CD8-positive, alpha-beta memory T cell (primary cell): ENCODE measurements at regions not wholly inside any gene's neighbourhood (a gene's known extent, or its start where the extent isn't known, plus 50 kb on each side); places are given as distances from the start of the nearest gene placed in this dataset.

ENCODE experiments used
- CTCF ChIA-PET: fragments of 350-600 bp; sonication (Branson Sonifier 250); formaldehyde crosslinking; loops from one replicate; lab custom pipeline; 2021; ENCODE audit warnings: antibody characterized with exemption; lab: Charles Lee
- POLR2A ChIA-PET: fragments of 350-600 bp; sonication (Branson Sonifier 250); formaldehyde crosslinking; loops from one replicate; lab custom pipeline; 2021; ENCODE audit warnings: antibody characterized with exemption; lab: Charles Lee
- DNase-seq, 5 donors: peaks; one replicate each; pipeline versions ENCODE4 v3.0.0 to v3.0.0-alpha.2; 2020 to 2022; ENCODE audit warnings: mixed read lengths in 1 of 5
- H3K27ac ChIP-seq: one replicate; pipeline ENCODE4 v1.7.0; 2013; ENCODE audit warnings: low read depth, mild to moderate bottlenecking, low read length, moderate library complexity
- H3K27me3 ChIP-seq: 2 replicates; pipeline ENCODE4 v1.7.0; 2013; ENCODE audit warnings: low read length, mild to moderate bottlenecking; ENCODE audit not compliant: insufficient read depth, poor library complexity, severe bottlenecking
- H3K36me3 ChIP-seq: 2 replicates; pipeline ENCODE4 v1.7.0; 2013; ENCODE audit warnings: mild to moderate bottlenecking, low read length, moderate library complexity; ENCODE audit not compliant: insufficient read depth
- H3K4me1 ChIP-seq: 2 replicates; pipeline ENCODE4 v1.7.0; 2013; ENCODE audit warnings: mild to moderate bottlenecking, low read length, moderate library complexity; ENCODE audit not compliant: insufficient read depth
- H3K4me3 ChIP-seq: 2 replicates; pipeline ENCODE4 v1.7.0; 2013; ENCODE audit warnings: mild to moderate bottlenecking, low read length
- H3K9me3 ChIP-seq: 2 replicates; pipeline ENCODE4 v1.7.0; 2013; ENCODE audit warnings: mild to moderate bottlenecking, low read length
- H3K27ac Mint-ChIP-seq, 8 donors: one replicate each; pipeline ENCODE4 v1.8.0; 2020 to 2021; ENCODE audit warnings: mixed read lengths in 8 of 8, mild to moderate bottlenecking in 6 of 8, inconsistent platforms in 3 of 8, moderate library complexity in 3 of 8
- H3K27me3 Mint-ChIP-seq, 2 donors: one replicate each; pipeline ENCODE4 v1.8.0; 2020 to 2021; ENCODE audit warnings: mixed read lengths in 2 of 2, mild to moderate bottlenecking in 1 of 2, moderate library complexity in 1 of 2
- H3K36me3 Mint-ChIP-seq, 3 donors: one replicate each; pipeline ENCODE4 v1.8.0; 2020 to 2021; ENCODE audit warnings: mixed read lengths in 3 of 3, inconsistent platforms in 1 of 3, mild to moderate bottlenecking in 1 of 3
- H3K4me1 Mint-ChIP-seq, 3 donors: one replicate each; pipeline ENCODE4 v1.8.0; 2020 to 2021; ENCODE audit warnings: mixed read lengths in 3 of 3, inconsistent platforms in 1 of 3, mild to moderate bottlenecking in 1 of 3
- H3K4me3 Mint-ChIP-seq, 7 donors: one replicate each; pipeline ENCODE4 v1.8.0; 2020 to 2021; ENCODE audit warnings: mixed read lengths in 7 of 7, mild to moderate bottlenecking in 6 of 7, moderate library complexity in 4 of 7, inconsistent platforms in 2 of 7
- H3K9me3 Mint-ChIP-seq, 5 donors: one replicate each; pipeline ENCODE4 v1.8.0; 2020 to 2022; ENCODE audit warnings: mixed read lengths in 5 of 5, mild to moderate bottlenecking in 3 of 5, moderate library complexity in 2 of 5, inconsistent platforms in 1 of 5

DNA sequence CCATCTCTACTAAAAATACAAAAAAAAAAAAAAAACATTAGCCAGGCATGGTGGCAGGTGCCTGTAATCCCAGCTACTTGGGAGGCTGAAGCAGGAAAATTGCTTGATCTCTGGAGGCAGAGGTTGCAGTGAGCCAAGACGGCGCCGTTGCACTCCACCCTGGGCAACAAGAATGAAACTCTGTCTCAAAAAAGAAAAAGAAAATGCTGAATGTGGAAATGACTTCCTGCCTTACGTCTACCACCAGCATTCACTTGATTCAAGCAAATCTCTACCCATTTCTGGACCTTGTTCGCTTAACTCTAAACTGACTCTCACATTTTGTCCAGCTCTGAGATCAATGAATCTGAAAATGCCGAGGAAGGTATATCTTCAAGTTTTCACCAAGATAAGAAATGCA is 825.3 kb downstream of the TRIB2 start:
- Histone ChIP-seq H3K9me3 (no peaks in the 10 kb centered on the region), H3K27me3 (no peaks in the 10 kb centered on the region), H3K36me3 (no peaks in the 10 kb centered on the region), H3K4me3 (no peak overlapping the region), H3K4me1 (no peaks in the 10 kb centered on the region), H3K27ac (no peak overlapping the region)
- CTCF ChIA-PET, result no interaction called here
- Mint-ChIP-seq H3K27me3 (no peaks in the 10 kb centered on the region), H3K4me1 (no peaks in the 10 kb centered on the region), H3K9me3 (peaks cover 0 to 7% (median 5%) of the 10 kb centered on the region in 5 donors), H3K36me3 (no peaks in the 10 kb centered on the region), H3K4me3 (no peak overlapping the region), H3K27ac (no peak overlapping the region)
- no peak for DNase-seq
- POLR2A ChIA-PET, result no interaction called here

DNA sequence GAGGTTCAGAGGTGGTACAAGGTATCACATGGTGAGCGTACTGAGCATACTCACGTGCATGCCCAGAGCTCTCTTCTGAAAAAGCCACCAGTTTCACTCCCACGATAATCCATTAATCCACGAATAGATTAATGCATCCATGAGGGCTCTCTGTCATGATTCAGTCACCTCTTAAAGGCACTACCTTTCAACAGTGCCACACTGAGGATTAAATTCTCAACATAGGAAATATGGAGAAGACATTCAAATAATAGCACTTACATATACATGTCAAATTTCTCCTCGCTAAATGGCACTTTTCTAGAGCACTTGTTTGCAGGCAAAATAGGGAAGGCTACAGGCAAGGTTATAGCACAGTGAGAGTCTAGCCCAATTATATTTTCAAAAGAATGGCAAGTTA is 825.9 kb downstream of the TRIB2 start:
- Histone ChIP-seq H3K27ac (no peak overlapping the region), H3K36me3 (no peaks in the 10 kb centered on the region), H3K9me3 (no peaks in the 10 kb centered on the region), H3K4me1 (no peaks in the 10 kb centered on the region), H3K4me3 (no peak overlapping the region), H3K27me3 (no peaks in the 10 kb centered on the region)
- ChIA-PET CTCF (no interaction called here), POLR2A (no interaction called here)
- no peaks in the 10 kb centered on the region for H3K4me1 Mint-ChIP-seq
- H3K9me3 Mint-ChIP-seq, result peaks cover 0 to 10% (median 5%) of the 10 kb centered on the region in 5 donors
- H3K27ac Mint-ChIP-seq, result no peak overlapping the region
- H3K36me3 Mint-ChIP-seq, result no peaks in the 10 kb centered on the region
- H3K4me3 Mint-ChIP-seq, result no peak overlapping the region
- no peak for DNase-seq
- H3K27me3 Mint-ChIP-seq, result no peaks in the 10 kb centered on the region

DNA sequence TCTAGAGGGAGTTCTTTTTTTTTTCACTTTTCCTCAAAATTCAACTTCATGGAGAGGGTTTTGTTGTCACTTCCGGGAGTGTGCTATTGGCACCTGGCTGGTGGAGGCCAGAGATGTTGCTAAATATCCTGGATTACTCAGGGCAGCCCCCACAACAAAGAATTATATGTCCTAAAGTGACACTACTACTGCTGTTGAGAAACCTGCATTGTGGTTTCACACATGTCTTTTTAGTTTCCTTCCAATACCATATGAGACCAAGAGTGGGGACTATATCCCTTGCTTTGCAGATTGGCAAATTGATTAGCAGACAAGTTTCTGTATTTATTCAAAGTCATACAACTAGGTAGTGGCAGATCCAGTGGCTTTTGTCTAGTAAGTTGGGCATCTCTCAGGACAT is 826.8 kb downstream of the TRIB2 start:
- no peaks in the 10 kb centered on the region for H3K36me3 Mint-ChIP-seq
- no peaks in the 10 kb centered on the region for H3K27me3 Mint-ChIP-seq
- H3K4me3 ChIP-seq, result no peak overlapping the region
- H3K36me3 ChIP-seq, result no peaks in the 10 kb centered on the region
- no peak for DNase-seq
- H3K9me3 ChIP-seq, result no peaks in the 10 kb centered on the region
- H3K4me1 Mint-ChIP-seq, result no peaks in the 10 kb centered on the region
- ChIA-PET CTCF (no interaction called here), POLR2A (no interaction called here)
- H3K9me3 Mint-ChIP-seq, result peaks cover 0 to 10% (median 3%) of the 10 kb centered on the region in 5 donors
- no peaks in the 10 kb centered on the region for H3K4me1 ChIP-seq
- no peak overlapping the region for H3K27ac Mint-ChIP-seq
- H3K27me3 ChIP-seq, result no peaks in the 10 kb centered on the region
- no peak overlapping the region for H3K4me3 Mint-ChIP-seq
- H3K27ac ChIP-seq, result no peak overlapping the region

DNA sequence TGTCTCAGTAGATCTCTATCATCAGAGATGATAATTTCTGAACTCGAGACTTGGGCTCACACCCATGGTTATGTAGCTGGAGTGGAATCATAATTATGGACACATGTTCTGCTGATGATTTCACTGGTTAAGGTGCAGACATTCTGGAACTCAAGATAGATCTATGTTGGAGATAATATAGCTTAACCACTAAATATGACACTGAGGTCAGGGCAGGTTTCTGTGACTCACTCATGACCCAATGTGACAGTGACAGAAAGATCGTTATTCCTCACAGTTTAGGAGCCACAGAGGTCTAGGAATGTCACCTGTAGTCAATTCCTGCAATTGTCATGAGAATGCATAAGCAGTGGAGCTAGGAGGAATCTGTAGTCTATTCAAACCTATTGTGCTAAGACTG is 828.6 kb downstream of the TRIB2 start:
- no peaks in the 10 kb centered on the region for H3K27me3 Mint-ChIP-seq
- no peaks in the 10 kb centered on the region for H3K36me3 ChIP-seq
- ChIA-PET POLR2A (no interaction called here), CTCF (no interaction called here)
- no peaks in the 10 kb centered on the region for H3K4me1 ChIP-seq
- no peaks in the 10 kb centered on the region for H3K27me3 ChIP-seq
- no peak overlapping the region for H3K27ac Mint-ChIP-seq
- H3K9me3 Mint-ChIP-seq, result peaks cover 0 to 10% (median 3%) of the 10 kb centered on the region in 5 donors
- H3K36me3 Mint-ChIP-seq, result no peaks in the 10 kb centered on the region
- no peak overlapping the region for H3K4me3 ChIP-seq
- H3K27ac ChIP-seq, result no peak overlapping the region
- no peaks in the 10 kb centered on the region for H3K4me1 Mint-ChIP-seq
- H3K9me3 ChIP-seq, result no peaks in the 10 kb centered on the region
- H3K4me3 Mint-ChIP-seq, result no peak overlapping the region
- no peak for DNase-seq

DNA sequence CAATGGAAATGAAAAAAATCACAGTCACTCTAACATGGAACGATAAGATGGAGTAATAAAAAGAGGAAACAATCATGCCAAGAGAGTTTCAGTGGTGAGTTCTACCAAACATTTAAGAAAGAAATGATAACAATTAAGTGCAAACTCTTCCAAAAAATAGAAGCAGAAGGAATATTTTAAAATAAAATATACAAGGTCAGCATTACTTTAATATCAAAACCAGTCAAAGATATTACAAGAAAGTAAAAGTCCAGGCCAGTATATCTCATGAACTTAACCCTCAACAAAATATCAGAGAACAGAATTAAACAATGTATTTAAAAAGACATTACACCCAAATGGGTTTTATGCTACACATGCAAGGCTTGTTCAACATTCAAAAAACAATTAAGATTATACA is 829.4 kb downstream of the TRIB2 start:
- H3K9me3 Mint-ChIP-seq, result peaks cover 0 to 10% (median 2%) of the 10 kb centered on the region in 5 donors
- POLR2A ChIA-PET, result no interaction called here
- Histone ChIP-seq H3K27ac (no peak overlapping the region), H3K27me3 (no peaks in the 10 kb centered on the region), H3K4me3 (no peak overlapping the region), H3K36me3 (no peaks in the 10 kb centered on the region), H3K9me3 (no peaks in the 10 kb centered on the region), H3K4me1 (no peaks in the 10 kb centered on the region)
- DNase-seq, result no peak
- CTCF ChIA-PET, result no interaction called here
- no peak overlapping the region for H3K4me3 Mint-ChIP-seq
- H3K27ac Mint-ChIP-seq, result no peak overlapping the region
- H3K27me3 Mint-ChIP-seq, result no peaks in the 10 kb centered on the region
- no peaks in the 10 kb centered on the region for H3K4me1 Mint-ChIP-seq
- no peaks in the 10 kb centered on the region for H3K36me3 Mint-ChIP-seq

DNA sequence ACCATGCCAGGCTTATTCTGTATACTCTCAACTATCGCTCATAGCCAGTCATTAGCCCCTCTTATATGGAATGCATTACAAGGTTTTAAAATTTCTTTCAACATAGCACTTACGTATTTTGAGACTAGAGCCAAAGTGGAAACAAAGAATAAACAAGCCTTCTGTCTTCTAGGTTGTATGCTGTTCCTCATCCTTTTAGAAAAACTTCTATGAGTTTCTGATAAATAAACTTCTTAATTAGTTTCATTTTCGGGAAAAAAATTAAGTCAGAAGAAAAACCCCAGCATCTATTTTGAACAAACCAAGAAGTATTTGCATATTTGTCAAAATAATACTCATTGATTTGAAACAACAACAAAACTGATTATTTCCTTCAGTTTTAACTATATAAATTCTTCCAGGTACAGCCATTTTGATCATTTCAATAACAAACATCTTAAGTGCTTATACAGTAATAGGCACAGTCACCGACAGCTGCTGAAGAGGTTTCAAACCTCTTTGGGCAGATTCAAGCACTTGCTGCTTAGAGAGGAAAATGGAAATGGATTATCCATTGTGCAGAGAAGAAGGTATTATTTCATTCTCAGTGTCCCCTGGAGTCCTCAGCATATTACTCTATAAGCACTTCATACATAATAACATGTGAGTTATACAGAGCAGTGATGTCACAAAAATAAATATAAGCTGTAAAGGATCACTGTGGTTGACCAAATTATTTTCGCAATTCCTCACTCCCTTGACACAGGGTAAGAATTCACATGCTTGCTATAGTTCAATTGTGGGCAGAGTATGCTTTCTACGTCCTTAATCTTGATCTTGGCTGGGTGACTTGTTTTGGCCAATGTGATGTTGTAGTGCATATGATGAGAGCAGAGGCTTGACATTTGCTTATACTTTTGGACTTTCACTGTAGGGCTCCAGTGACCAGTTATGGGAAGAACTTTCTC is 833.8 kb downstream of the TRIB2 start:
- CTCF ChIA-PET, result no interaction called here
- H3K9me3 Mint-ChIP-seq, result peaks cover 0 to 23% (median 2%) of the 10 kb centered on the region in 5 donors

DNA sequence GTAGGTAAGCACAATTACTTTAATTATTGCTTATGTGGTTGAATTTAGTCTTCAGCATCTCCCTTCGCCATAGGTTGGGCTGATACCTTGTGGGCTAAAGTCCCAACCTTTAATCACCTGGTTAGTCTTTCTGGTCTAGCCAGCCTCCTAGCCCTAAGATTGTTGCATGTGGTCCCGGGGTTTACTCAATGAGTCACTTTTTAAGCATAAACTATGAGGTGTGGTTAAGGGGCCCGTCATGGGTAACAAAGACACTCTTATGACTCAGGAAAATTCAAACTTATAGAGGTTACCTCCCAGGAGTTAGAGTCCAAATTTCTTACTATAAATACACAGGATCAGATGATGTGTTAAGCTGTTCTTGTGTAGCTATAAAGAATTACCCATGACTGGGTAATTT is 841.6 kb downstream of the TRIB2 start:
- H3K4me1 ChIP-seq, result no peaks in the 10 kb centered on the region
- H3K9me3 ChIP-seq, result no peaks in the 10 kb centered on the region
- H3K27me3 ChIP-seq, result no peaks in the 10 kb centered on the region
- ChIA-PET CTCF (no interaction called here), POLR2A (no interaction called here)
- H3K27ac Mint-ChIP-seq, result no peak overlapping the region
- no peaks in the 10 kb centered on the region for H3K36me3 ChIP-seq
- H3K4me1 Mint-ChIP-seq, result no peaks in the 10 kb centered on the region
- no peaks in the 10 kb centered on the region for H3K36me3 Mint-ChIP-seq
- no peak overlapping the region for H3K4me3 Mint-ChIP-seq
- H3K27me3 Mint-ChIP-seq, result no peaks in the 10 kb centered on the region
- no peak overlapping the region for H3K4me3 ChIP-seq
- H3K9me3 Mint-ChIP-seq, result peaks cover 8 to 27% (median 12%) of the 10 kb centered on the region in 5 donors
- no peak overlapping the region for H3K27ac ChIP-seq
- no peak for DNase-seq

More for the DNA sequence above, 833.8 kb downstream of the TRIB2 start:
- Histone ChIP-seq H3K9me3 (no peaks in the 10 kb centered on the region), H3K4me1 (no peaks in the 10 kb centered on the region), H3K27me3 (no peaks in the 10 kb centered on the region), H3K36me3 (no peaks in the 10 kb centered on the region), H3K4me3 (no peak overlapping the region), H3K27ac (no peak overlapping the region)
- POLR2A ChIA-PET, result no interaction called here
- H3K27ac Mint-ChIP-seq, result no peak overlapping the region
- no peak overlapping the region for H3K4me3 Mint-ChIP-seq
- no peaks in the 10 kb centered on the region for H3K27me3 Mint-ChIP-seq
- no peaks in the 10 kb centered on the region for H3K36me3 Mint-ChIP-seq
- DNase-seq, result no peak
- no peaks in the 10 kb centered on the region for H3K4me1 Mint-ChIP-seq

DNA sequence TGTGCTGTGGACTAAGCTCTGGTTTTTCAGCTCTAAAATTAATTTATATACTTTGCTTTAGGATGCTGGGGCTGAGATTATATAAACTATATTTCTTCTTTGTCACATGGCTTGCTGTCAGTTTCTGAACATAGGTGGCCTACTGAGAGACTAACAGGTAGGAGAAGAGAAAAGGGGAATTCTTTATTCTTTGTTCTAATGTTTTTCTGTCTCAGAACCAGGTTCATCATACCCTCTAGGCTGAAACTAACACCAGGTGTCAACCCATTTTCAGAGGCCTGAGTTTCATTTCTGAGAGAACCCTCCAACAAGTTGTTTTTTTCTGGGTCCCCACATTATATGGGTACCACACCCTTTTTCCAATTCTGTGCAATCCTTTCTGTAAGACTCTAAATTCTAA is 843.6 kb downstream of the TRIB2 start:
- H3K9me3 Mint-ChIP-seq, result peaks cover 8 to 18% (median 10%) of the 10 kb centered on the region in 5 donors
- Histone ChIP-seq H3K27ac (no peak overlapping the region), H3K4me3 (no peak overlapping the region), H3K9me3 (no peaks in the 10 kb centered on the region), H3K27me3 (no peaks in the 10 kb centered on the region), H3K36me3 (no peaks in the 10 kb centered on the region), H3K4me1 (no peaks in the 10 kb centered on the region)
- H3K36me3 Mint-ChIP-seq, result no peaks in the 10 kb centered on the region
- no peak overlapping the region for H3K27ac Mint-ChIP-seq
- ChIA-PET POLR2A (no interaction called here), CTCF (no interaction called here)
- no peaks in the 10 kb centered on the region for H3K27me3 Mint-ChIP-seq
- H3K4me1 Mint-ChIP-seq, result no peaks in the 10 kb centered on the region
- DNase-seq, result no peak
- no peak overlapping the region for H3K4me3 Mint-ChIP-seq
